T-cell (primary cell): ENCODE measurements at regions not wholly inside any gene's neighbourhood (a gene's known extent, or its start where the extent isn't known, plus 50 kb on each side); places are given as distances from the start of the nearest gene placed in this dataset.

Source experiments
- ATAC-seq, 4 experiments: fragments of 200-7000 bp in 3 of 4; fragments of 150-1000 bp in 1 of 4; cut with Tn5 transposase; replicated peaks in 1 of 4; 1 replicate in 3 of 4; 2 replicates in 1 of 4; pipeline ENCODE4 v1.10.0; 2021; ENCODE audit warnings: moderate library complexity in 3 of 4, mild to moderate bottlenecking in 2 of 4, moderate number of reproducible peaks in 1 of 4
- CTCF ChIA-PET, 2 donors: fragments of 300-600 bp; sonication (Branson Sonifier 250); formaldehyde crosslinking; loops; one replicate each; lab custom pipeline; 2022; ENCODE audit warnings: antibody characterized with exemption in 2 of 2; lab: Charles Lee
- POLR2A ChIA-PET, 2 donors: fragments of 300-600 bp; sonication (Branson Sonifier 250); formaldehyde crosslinking; loops; one replicate each; lab custom pipeline; 2022; ENCODE audit warnings: antibody characterized with exemption in 2 of 2; lab: Charles Lee
- DNase-seq, 35 experiments: peaks; one replicate each; pipeline versions ENCODE4 v3.0.0 to v3.0.0-alpha.2; 2013 to 2023
- H3K27ac ChIP-seq: one replicate; pipeline ENCODE4 v1.5.1; 2013; ENCODE audit warnings: low read length
- H3K27me3 ChIP-seq, 2 experiments: replicated peaks in 1 of 2; 1 replicate in 1 of 2; 2 replicates in 1 of 2; pipeline versions ENCODE4 v1.6.1 to v1.7.0; 2013; ENCODE audit warnings: low read length in 1 of 2, mixed read lengths in 1 of 2; ENCODE audit not compliant: control insufficient read depth in 2 of 2, insufficient read depth in 2 of 2; ENCODE audit errors: extremely low read depth in 1 of 2
- H3K36me3 ChIP-seq, 2 donors: 1 replicate in 1 of 2; 2 replicates in 1 of 2; pipeline versions ENCODE4 v1.6.1 to v1.7.0; 2013; ENCODE audit warnings: low read length in 1 of 2; ENCODE audit not compliant: control insufficient read depth in 2 of 2, insufficient read depth in 1 of 2; ENCODE audit errors: extremely low read depth in 1 of 2
- H3K4me1 ChIP-seq, 2 experiments: 1 replicate in 1 of 2; 2 replicates in 1 of 2; pipeline versions ENCODE4 v1.6.1 to v1.7.0; 2013; ENCODE audit warnings: low read length in 2 of 2, mixed read lengths in 1 of 2; ENCODE audit not compliant: insufficient read depth in 2 of 2, control insufficient read depth in 1 of 2; ENCODE audit errors: extremely low read depth in 1 of 2
- H3K4me3 ChIP-seq, 2 donors: 1 replicate in 1 of 2; 2 replicates in 1 of 2; pipeline versions ENCODE4 v1.5.1 to v1.7.0; 2013; ENCODE audit warnings: mild to moderate bottlenecking in 2 of 2, low read length in 1 of 2, moderate library complexity in 1 of 2; ENCODE audit not compliant: control insufficient read depth in 1 of 2; ENCODE audit errors: extremely low read depth in 1 of 2
- H3K9me3 ChIP-seq: 2 replicates; pipeline ENCODE4 v1.7.0; 2013
- H3K27ac Mint-ChIP-seq, 2 donors: one replicate each; pipeline ENCODE4 v1.8.0; 2020 to 2021; ENCODE audit warnings: mild to moderate bottlenecking in 2 of 2, mixed read lengths in 2 of 2
- H3K27me3 Mint-ChIP-seq, 2 donors: one replicate each; pipeline ENCODE4 v1.8.0; 2021 to 2022; ENCODE audit warnings: mixed read lengths in 2 of 2
- H3K36me3 Mint-ChIP-seq: one replicate; pipeline ENCODE4 v1.8.0; 2021; ENCODE audit warnings: mixed read lengths
- H3K4me1 Mint-ChIP-seq, 3 donors: one replicate each; pipeline ENCODE4 v1.8.0; 2020 to 2022; ENCODE audit warnings: mixed read lengths in 3 of 3, mild to moderate bottlenecking in 1 of 3
- H3K4me3 Mint-ChIP-seq, 3 donors: one replicate each; pipeline ENCODE4 v1.8.0; 2020 to 2022; ENCODE audit warnings: mild to moderate bottlenecking in 3 of 3, mixed read lengths in 3 of 3, moderate library complexity in 3 of 3
- H3K9me3 Mint-ChIP-seq, 3 donors: one replicate each; pipeline ENCODE4 v1.8.0; 2020 to 2022; ENCODE audit warnings: mixed read lengths in 3 of 3
- WGBS: methylation state at CpG from one replicate; pipeline ENCODE4 v1.1.5; 2013; ENCODE audit warnings: missing lambda C conversion rate; ENCODE audit not compliant: insufficient coverage; 5-methylcytosine and 5-hydroxymethylcytosine counted together

DNA sequence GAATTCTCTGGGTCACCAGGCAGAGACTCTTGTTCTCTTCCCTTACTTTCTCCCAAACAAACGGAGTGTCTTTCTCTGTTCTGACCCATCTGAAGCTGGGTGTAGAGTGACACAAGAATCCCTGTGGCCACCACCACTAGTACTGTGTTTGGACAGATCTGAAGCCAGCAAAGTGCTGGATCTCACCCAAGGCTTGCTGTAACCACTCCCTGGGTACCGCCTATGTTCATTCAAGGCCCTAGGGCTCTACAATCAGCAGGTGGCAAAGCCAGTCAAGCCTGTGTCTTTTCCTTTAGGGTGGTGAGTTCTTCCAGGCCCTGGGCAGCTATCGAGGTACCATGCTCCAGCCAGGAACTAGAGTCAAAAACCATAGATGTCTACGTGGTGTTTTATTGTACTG is 149.2 kb upstream of the CTNNB1 start:
- Mint-ChIP-seq H3K4me1 (no peaks in the 10 kb centered on the region), H3K27me3 (peaks cover 0 to 14% of the 10 kb centered on the region in 2 donors), H3K9me3 (peaks cover 0 to 5% (median 5%) of the 10 kb centered on the region in 3 donors), H3K36me3 (no peaks in the 10 kb centered on the region), H3K27ac (no peak overlapping the region), H3K4me3 (no peak overlapping the region)
- H3K27ac ChIP-seq = no peak overlapping the region
- H3K27me3 ChIP-seq = peaks cover 0 to 2% of the 10 kb centered on the region in 2 experiments
- H3K4me3 ChIP-seq = no peak overlapping the region
- 70% methylated on average over 2 of the region's 4 CpGs for WGBS
- ChIA-PET CTCF (no interaction called here), POLR2A (no interaction called here)
- DNase-seq (no peak), ATAC-seq (no peak)
- H3K4me1 ChIP-seq = no peaks in the 10 kb centered on the region
- no peaks in the 10 kb centered on the region for H3K36me3 ChIP-seq
- H3K9me3 ChIP-seq = no peaks in the 10 kb centered on the region

DNA sequence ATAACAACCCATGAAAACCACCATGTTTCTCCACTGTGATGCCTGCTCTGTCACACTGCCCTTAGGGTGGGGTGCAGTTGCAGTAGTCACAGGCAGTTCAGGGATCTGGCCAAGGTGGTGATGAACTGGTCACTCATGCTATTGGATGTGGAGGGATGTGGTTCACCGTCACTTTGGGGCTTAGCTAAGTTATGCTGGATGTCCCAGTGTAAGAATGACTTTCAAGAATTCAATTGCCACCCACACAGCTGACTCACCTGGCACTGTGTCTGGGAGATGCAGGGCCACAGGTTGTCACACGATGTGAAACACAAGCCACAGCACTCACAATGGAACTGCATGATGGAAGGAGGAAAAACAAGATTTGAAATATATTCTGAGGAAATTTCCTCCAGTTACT is 146.1 kb upstream of the CTNNB1 start:
- DNase-seq (no peak), ATAC-seq (no peak)
- ChIA-PET POLR2A (no interaction called here), CTCF (interaction anchor here in 1 of 2 donors (0.6 kb wide), 1 partner anchor 257 kb away, joined by 4 read pairs; no protein-coding TSS in a partner anchor)
- WGBS = no CpG with 5 or more reads among the region's 2 CpGs
- H3K36me3 ChIP-seq = no peaks in the 10 kb centered on the region
- Mint-ChIP-seq H3K36me3 (no peaks in the 10 kb centered on the region), H3K27me3 (peaks cover 0 to 14% of the 10 kb centered on the region in 2 donors), H3K27ac (no peak overlapping the region), H3K4me1 (no peaks in the 10 kb centered on the region), H3K4me3 (no peak overlapping the region), H3K9me3 (no peaks in the 10 kb centered on the region)
- H3K4me1 ChIP-seq = no peaks in the 10 kb centered on the region
- H3K27ac ChIP-seq = no peak overlapping the region
- H3K4me3 ChIP-seq = no peak overlapping the region
- no peaks in the 10 kb centered on the region for H3K9me3 ChIP-seq
- H3K27me3 ChIP-seq = peaks cover 0 to 3% of the 10 kb centered on the region in 2 experiments

DNA sequence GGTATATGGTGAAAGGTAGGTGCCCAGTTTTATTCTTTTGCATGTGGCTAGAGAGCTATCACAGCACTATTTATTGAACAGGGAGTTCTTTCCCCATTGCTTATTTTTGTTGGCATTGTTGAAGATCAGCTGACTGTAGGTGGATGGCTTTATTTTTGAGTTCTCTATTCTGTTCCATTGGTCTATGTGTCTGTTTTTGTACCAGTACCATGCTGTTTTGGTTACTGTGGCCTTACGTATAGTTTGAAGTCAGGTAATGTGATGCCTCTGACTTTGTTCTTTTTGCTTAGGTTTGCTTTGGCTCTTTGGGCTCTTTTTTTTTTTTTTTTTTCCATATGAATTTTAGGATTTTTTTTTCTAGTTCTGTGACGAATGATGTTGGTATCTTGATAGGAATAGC is 139.2 kb upstream of the CTNNB1 start:
- CTCF ChIA-PET = no interaction called here

DNA sequence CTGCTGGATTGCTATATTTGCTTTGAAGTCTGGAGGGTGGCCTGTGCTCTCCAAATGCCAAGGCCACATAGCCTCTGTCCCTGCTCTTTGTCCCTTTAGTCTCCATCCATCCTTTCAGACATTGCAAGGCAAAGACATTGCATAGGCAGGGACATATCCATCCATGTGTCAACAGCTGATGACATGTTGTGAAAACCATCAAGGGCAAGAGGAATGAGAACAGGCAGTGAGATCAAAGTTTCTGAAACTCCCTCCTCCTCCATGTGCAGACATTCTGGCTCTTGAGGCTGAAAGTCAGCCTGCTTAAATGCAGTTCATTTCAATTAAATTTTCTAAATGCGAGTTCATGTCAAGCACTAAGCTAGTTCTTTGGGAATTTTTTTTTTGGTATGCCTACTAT is 135.2 kb upstream of the CTNNB1 start:
- ChIA-PET POLR2A (no interaction called here), CTCF (no interaction called here)
- peaks cover 0 to 7% of the 10 kb centered on the region in 2 experiments for H3K27me3 ChIP-seq
- Mint-ChIP-seq H3K27ac (no peak overlapping the region), H3K4me3 (no peak overlapping the region), H3K27me3 (peaks cover 8 to 19% of the 10 kb centered on the region in 2 donors), H3K9me3 (no peaks in the 10 kb centered on the region), H3K4me1 (no peaks in the 10 kb centered on the region), H3K36me3 (no peaks in the 10 kb centered on the region)
- ATAC-seq (no peak), DNase-seq (no peak)
- no peak overlapping the region for H3K4me3 ChIP-seq
- WGBS = no CpG with 5 or more reads among the region's 1 CpG
- H3K9me3 ChIP-seq = no peaks in the 10 kb centered on the region
- no peak overlapping the region for H3K27ac ChIP-seq
- H3K4me1 ChIP-seq = no peaks in the 10 kb centered on the region
- H3K36me3 ChIP-seq = no peaks in the 10 kb centered on the region

More for the DNA sequence above, 139.2 kb upstream of the CTNNB1 start:
- Mint-ChIP-seq H3K27ac (no peak overlapping the region), H3K4me1 (no peaks in the 10 kb centered on the region), H3K36me3 (no peaks in the 10 kb centered on the region), H3K27me3 (peaks cover 8 to 19% of the 10 kb centered on the region in 2 donors), H3K9me3 (no peaks in the 10 kb centered on the region), H3K4me3 (no peak overlapping the region)
- DNase-seq (no peak), ATAC-seq (no peak)
- Histone ChIP-seq H3K9me3 (no peaks in the 10 kb centered on the region), H3K36me3 (no peaks in the 10 kb centered on the region), H3K27me3 (peaks cover 0 to 5% of the 10 kb centered on the region in 2 experiments), H3K4me1 (no peaks in the 10 kb centered on the region), H3K27ac (no peak overlapping the region), H3K4me3 (no peak overlapping the region)
- POLR2A ChIA-PET = no interaction called here
- no CpG with 5 or more reads among the region's 2 CpGs for WGBS

DNA sequence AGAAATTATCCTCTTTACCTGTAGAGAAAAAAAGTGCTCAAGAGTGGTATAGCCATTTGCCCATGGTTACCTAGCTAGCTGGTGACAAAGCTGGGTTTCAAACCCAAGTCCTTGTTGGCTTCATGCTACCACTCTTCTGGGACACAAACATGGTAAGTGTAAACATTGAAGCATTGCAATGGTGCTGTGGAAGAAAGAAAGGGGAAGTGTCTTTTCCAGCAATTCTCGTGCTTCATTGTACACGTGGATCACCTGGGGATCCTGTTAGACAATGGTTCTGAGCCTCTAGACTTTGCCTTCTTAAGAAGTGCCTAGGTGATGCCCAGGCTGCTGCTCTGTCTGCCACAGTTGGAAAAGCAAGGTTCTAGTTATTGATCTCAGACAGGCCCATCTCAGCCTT is 134.8 kb upstream of the CTNNB1 start:
- H3K27me3 Mint-ChIP-seq = peaks cover 8 to 19% of the 10 kb centered on the region in 2 donors
- no peak overlapping the region for H3K27ac Mint-ChIP-seq
- no peak for DNase-seq
- no peak overlapping the region for H3K4me3 Mint-ChIP-seq
- 64% methylated on average over 2 of the region's 2 CpGs for WGBS
- H3K9me3 Mint-ChIP-seq = no peaks in the 10 kb centered on the region
- ATAC-seq = no peak
- H3K36me3 ChIP-seq = no peaks in the 10 kb centered on the region
- no peaks in the 10 kb centered on the region for H3K9me3 ChIP-seq
- POLR2A ChIA-PET = no interaction called here
- no peak overlapping the region for H3K4me3 ChIP-seq
- no peaks in the 10 kb centered on the region for H3K4me1 Mint-ChIP-seq
- H3K27me3 ChIP-seq = peaks cover 0 to 7% of the 10 kb centered on the region in 2 experiments
- H3K27ac ChIP-seq = no peak overlapping the region
- CTCF ChIA-PET = no interaction called here
- no peaks in the 10 kb centered on the region for H3K36me3 Mint-ChIP-seq
- H3K4me1 ChIP-seq = no peaks in the 10 kb centered on the region

DNA sequence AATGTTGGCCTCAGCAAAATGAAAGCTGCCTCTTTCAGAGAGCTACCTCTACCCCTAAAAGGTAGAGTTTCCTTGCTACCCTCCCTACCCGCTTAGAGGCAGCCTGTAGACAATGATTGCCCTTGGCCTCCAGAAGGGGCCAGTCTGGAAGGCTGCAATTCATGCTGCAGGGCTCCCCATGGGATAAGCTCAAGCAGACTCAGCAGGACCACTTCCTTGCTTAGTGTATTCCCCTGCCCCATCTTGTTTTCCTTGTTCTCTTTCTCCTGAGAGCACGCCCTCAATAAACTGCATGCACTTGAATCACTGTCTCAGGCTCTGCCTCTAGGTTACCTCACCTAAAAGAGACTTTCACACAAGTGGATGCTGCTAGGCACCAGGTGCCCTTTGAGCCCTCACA is 134.0 kb upstream of the CTNNB1 start:
- no peaks in the 10 kb centered on the region for H3K36me3 Mint-ChIP-seq
- H3K27me3 Mint-ChIP-seq = peaks cover 6 to 19% of the 10 kb centered on the region in 2 donors
- H3K27ac Mint-ChIP-seq = no peak overlapping the region
- no peak for ATAC-seq
- Histone ChIP-seq H3K36me3 (no peaks in the 10 kb centered on the region), H3K27me3 (peaks cover 0 to 7% of the 10 kb centered on the region in 2 experiments), H3K4me3 (no peak overlapping the region), H3K4me1 (no peaks in the 10 kb centered on the region), H3K27ac (no peak overlapping the region), H3K9me3 (no peaks in the 10 kb centered on the region)
- POLR2A ChIA-PET = no interaction called here
- no peak for DNase-seq
- no peaks in the 10 kb centered on the region for H3K9me3 Mint-ChIP-seq
- no peak overlapping the region for H3K4me3 Mint-ChIP-seq
- WGBS = 86% methylated on average over 2 of the region's 2 CpGs
- no peaks in the 10 kb centered on the region for H3K4me1 Mint-ChIP-seq
- CTCF ChIA-PET = no interaction called here

DNA sequence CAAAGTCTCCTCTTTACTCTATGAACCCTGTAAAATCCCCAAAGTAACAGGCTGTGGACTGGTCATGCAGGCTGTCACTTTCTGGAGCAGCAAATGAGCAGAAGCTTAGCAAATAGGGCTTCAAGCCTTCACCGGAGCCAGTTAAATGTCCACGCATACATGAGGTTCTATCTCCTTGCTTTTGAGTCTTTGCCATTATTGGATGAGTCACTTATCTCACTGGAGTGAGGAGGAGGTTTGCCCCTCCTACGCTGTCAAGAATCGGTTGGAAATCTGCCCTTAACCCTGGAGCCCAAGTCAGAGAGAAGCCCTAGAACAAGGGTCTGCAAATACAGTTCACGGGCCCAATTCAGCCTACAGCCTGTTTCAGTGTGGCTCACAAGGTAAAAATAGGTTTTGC is 126.1 kb upstream of the CTNNB1 start:
- ATAC-seq = no peak
- CTCF ChIA-PET = no interaction called here

More for the DNA sequence above, 126.1 kb upstream of the CTNNB1 start:
- H3K4me1 ChIP-seq = no peaks in the 10 kb centered on the region
- H3K27ac ChIP-seq = no peak overlapping the region
- no peaks in the 10 kb centered on the region for H3K9me3 Mint-ChIP-seq
- peaks cover 0 to 10% of the 10 kb centered on the region in 2 experiments for H3K27me3 ChIP-seq
- H3K36me3 ChIP-seq = no peaks in the 10 kb centered on the region
- no peaks in the 10 kb centered on the region for H3K27me3 Mint-ChIP-seq
- no peaks in the 10 kb centered on the region for H3K9me3 ChIP-seq
- POLR2A ChIA-PET = no interaction called here
- WGBS = 92% methylated on average over 2 of the region's 5 CpGs
- H3K4me3 Mint-ChIP-seq = no peak overlapping the region
- H3K27ac Mint-ChIP-seq = no peak overlapping the region
- H3K36me3 Mint-ChIP-seq = no peaks in the 10 kb centered on the region
- no peak for DNase-seq
- H3K4me3 ChIP-seq = no peak overlapping the region
- no peaks in the 10 kb centered on the region for H3K4me1 Mint-ChIP-seq
